ENCODE measurements at regions not wholly inside any gene's neighbourhood (a gene's known extent, or its start where the extent isn't known, plus 50 kb on each side); places are given as distances from the start of the nearest gene placed in this dataset.

DNA sequence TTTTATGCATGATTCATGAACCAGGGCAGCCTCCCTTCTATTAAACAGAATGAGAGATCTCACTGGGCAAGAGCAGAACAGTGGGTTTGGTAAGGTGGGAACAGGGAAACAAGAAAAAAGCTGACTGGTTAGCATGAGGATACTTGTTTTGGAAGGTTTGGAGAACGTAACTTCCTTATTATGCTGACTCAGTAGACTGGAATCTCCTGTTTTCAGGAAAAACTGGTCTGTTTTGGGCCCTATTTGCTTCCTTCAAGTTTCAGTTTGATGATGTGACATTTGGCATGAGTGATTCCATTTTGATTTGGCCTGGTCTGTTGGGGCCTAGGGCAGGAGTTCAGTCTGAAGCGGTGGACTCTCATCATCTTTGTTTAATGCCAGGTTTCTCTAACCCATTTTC is 172.0 kb downstream of the MYLK4 start:
- TF ChIP-seq, protein P1, sequence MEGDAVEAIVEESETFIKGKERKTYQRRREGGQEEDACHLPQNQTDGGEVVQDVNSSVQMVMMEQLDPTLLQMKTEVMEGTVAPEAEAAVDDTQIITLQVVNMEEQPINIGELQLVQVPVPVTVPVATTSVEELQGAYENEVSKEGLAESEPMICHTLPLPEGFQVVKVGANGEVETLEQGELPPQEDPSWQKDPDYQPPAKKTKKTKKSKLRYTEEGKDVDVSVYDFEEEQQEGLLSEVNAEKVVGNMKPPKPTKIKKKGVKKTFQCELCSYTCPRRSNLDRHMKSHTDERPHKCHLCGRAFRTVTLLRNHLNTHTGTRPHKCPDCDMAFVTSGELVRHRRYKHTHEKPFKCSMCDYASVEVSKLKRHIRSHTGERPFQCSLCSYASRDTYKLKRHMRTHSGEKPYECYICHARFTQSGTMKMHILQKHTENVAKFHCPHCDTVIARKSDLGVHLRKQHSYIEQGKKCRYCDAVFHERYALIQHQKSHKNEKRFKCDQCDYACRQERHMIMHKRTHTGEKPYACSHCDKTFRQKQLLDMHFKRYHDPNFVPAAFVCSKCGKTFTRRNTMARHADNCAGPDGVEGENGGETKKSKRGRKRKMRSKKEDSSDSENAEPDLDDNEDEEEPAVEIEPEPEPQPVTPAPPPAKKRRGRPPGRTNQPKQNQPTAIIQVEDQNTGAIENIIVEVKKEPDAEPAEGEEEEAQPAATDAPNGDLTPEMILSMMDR (IDR thresholded peaks at IDR 0.05), result no peak
- TF ChIP-seq POLR2A (IDR thresholded peaks at IDR 0.05), result no peak
